ENCODE measurements at regions not wholly inside any gene's neighbourhood (a gene's known extent, or its start where the extent isn't known, plus 50 kb on each side); places are given as distances from the start of the nearest gene placed in this dataset.

DNA sequence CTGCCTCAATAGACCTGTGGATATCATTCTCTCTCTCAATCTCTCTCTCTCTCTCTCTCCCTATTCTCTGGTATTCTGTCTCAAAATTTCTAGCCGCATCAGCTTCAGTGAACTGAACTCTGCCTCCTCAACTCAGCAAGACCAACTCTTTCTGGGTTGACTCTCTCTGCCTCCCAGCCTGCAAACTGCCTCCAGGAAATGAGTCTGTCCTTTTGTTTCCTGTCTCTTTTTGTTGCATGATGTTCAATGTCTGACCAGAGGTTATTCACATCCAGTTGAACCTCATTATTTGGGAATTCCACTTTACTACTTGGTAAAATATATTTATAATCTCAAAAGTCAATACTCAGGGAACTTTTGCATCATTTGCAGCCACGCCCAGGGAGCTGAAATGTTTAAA, 682.7 kb upstream of the FZD8 start:
- TF ChIP-seq FOXM1 (IDR thresholded peaks at IDR 0.05; ENCODE audit: borderline replicate concordance, low read depth) (no peak), EGR1 (IDR thresholded peaks at IDR 0.05) (no peak), REST (IDR thresholded peaks at IDR 0.05; ENCODE audit: low read depth) (no peak), MAX (IDR thresholded peaks at IDR 0.05) (no peak), EP300 (IDR thresholded peaks at IDR 0.05; ENCODE audit: borderline replicate concordance) (no peak), CREB1 (IDR thresholded peaks at IDR 0.05; ENCODE audit: low read depth) (no peak), YY1 (IDR thresholded peaks at IDR 0.05; ENCODE audit: low read depth) (no peak), NFIC (IDR thresholded peaks at IDR 0.05) (no peak), TEAD4 (IDR thresholded peaks at IDR 0.05) (no peak), TAF1 (IDR thresholded peaks at IDR 0.05; ENCODE audit: low read depth) (no peak), ZBTB7A (IDR thresholded peaks at IDR 0.05; ENCODE audit: low read depth) (no peak)
